ENCODE measurements at regions not wholly inside any gene's neighbourhood (a gene's known extent, or its start where the extent isn't known, plus 50 kb on each side); places are given as distances from the start of the nearest gene placed in this dataset.

DNA sequence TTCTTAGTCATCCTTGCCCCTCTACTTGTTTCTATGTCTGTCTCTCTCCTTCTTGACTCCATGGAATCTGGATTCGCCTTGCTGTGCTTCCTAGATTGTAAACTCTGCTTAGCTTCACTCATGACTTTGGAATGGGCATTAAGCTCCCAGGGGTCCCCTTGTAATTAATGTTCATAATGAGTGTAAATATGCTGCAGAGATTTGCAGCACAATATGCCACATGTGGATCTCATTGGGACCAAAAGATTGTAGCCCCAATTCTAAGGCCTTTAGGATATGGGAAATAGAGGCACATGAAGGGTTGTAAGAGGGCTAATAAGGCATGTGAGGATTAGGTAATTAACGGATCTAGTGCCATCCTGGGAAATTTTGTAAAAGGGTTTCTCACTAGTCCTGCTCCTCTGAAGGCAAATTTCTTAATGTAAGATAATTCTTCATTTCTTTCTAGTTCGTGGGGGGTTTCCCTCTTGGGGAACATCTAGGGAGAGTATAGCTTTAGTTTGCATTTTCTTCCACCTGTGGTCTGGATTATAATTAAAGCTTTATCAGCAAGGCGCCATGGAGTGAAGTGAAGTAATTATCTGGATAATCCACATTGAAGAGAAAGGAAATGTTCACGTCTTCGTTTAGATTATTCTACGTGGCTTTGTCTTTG lies 659.2 kb upstream of the PLXNA2 start:
- intact Hi-C loops (cut with micrococcal nuclease): no loop called here
- H3K4me1 Mint-ChIP-seq: no peaks in the 10 kb centered on the region
- H3K27me3 Mint-ChIP-seq: no peaks in the 10 kb centered on the region
- H3K27ac Mint-ChIP-seq: no peak overlapping the region
- DNase-seq: no peak
- peaks cover 4% of the 10 kb centered on the region for H3K9me3 Mint-ChIP-seq
- H3K36me3 Mint-ChIP-seq (ENCODE audit: low read depth): no peaks in the 10 kb centered on the region
- H3K4me3 Mint-ChIP-seq: no peak overlapping the region

DNA sequence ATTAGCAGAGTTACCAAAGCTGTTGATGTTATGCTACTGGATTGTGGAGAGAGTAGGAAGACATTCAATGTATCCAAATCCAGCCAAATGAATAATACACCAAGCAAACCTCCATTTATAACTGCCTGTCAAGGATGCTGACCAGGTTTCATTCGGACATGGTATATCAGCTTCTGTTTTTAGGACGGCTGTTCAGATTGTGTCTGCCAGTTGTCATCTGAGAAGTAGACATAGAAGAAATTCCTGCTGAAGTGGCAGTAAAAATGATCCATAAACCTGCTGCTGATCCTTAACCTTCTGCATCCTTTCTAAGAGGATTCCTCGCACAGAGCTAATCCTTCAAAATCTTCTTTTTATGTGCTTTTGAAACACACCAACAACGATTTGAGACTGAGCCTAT lies 663.6 kb upstream of the PLXNA2 start:
- H3K9me3 Mint-ChIP-seq: no peaks in the 10 kb centered on the region
- intact Hi-C loops (cut with micrococcal nuclease): no loop called here
- H3K27me3 Mint-ChIP-seq: no peaks in the 10 kb centered on the region
- H3K27ac Mint-ChIP-seq: no peak overlapping the region
- H3K4me3 Mint-ChIP-seq: no peak overlapping the region
- H3K36me3 Mint-ChIP-seq (ENCODE audit: low read depth): no peaks in the 10 kb centered on the region
- H3K4me1 Mint-ChIP-seq: no peaks in the 10 kb centered on the region
- DNase-seq: no peak

DNA sequence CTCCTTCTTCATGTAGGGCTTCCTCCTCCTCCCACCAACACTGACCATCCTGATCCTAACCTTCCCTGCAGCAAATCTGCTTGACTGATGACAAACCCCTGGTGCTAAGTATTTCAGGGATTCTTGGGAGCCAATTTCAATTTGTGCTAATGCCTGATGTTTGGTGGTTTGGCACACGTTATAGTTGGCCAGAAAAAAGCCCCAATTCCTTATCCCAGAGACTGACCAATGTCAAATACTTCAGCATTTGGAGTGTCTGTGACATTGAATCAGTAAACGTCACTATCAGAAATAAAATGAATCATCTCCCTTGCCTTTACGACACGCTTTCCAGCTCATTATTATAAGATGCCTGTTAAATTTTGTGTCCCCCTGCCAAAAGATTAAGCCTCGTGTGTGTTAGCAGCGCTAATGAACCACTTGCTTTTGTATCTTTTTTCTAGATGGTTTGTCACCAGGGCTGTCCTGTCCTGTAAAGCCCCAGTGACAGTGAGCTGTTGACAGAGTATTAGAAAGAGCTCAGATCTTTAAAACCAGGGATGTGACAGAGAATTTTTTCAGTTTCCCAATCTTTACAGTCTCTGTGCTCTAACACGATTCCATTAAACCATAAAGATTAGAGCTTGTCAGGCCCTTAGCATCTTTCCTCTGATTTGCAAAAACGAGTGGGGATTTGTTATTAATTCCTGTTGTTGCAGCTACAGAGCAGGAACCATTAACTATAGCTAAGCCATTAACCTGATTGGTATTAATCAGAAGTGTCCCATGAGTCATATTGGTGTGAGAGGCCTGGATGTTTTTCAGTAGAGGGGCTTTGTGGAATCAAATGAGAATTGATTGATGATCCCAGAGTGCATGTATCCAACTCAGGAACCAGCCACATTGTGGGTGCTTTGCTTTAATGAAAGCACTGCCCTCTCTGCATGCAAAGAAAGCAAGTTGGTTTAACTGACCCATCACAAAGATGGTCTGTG lies 665.1 kb upstream of the PLXNA2 start:
- H3K4me3 Mint-ChIP-seq: no peak overlapping the region
- H3K27ac Mint-ChIP-seq: no peak overlapping the region
- intact Hi-C loops (cut with micrococcal nuclease): no loop called here

DNA sequence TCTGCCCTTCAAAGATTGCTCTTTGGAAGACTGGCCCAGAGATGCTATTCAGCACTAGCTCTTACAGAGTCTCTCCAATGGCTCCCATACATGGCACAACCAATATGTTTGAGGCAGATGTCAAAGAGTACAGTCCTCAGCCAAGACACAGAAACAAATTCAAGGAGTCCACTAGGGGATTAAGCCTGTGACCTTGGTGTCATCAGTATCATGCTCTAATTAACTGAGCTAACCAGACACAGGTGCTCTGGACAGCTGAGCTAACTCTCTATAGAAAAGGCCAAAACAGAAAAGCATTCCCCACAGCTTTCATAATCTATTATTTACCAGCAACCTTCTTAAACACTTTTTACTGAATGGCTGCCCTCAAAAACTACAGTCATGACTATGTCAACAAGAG lies 666.0 kb upstream of the PLXNA2 start:
- intact Hi-C loops (cut with micrococcal nuclease): no loop called here
- H3K27ac Mint-ChIP-seq: no peak overlapping the region
- H3K4me1 Mint-ChIP-seq: no peaks in the 10 kb centered on the region

More for the DNA sequence above, 665.1 kb upstream of the PLXNA2 start:
- no peak for DNase-seq
- Mint-ChIP-seq H3K27me3 (no peaks in the 10 kb centered on the region), H3K9me3 (no peaks in the 10 kb centered on the region), H3K36me3 (ENCODE audit: low read depth) (no peaks in the 10 kb centered on the region), H3K4me1 (no peaks in the 10 kb centered on the region)

DNA sequence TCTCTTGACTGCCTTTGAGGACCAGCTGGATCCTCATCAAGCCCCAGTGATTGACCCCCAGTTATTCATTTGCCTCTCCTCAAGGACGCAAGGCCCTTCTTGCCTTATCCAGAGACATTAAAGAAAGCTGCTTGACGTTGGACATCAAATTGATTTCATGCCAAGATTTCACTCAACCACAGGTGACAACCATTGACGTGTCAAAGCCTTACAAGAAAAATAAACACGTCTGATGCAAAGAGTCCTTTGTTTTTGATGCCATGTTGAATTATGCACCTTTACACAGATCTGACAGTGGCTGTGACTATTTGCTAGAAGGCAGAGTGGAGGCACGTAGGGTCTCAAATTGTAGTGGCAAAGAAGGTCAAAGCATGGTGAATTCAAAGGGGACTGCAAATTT lies 666.2 kb upstream of the CAMK1G start:
- no peak overlapping the region for H3K4me3 Mint-ChIP-seq
- no peaks in the 10 kb centered on the region for H3K27me3 Mint-ChIP-seq
- intact Hi-C loops (cut with micrococcal nuclease): no loop called here
- no peak overlapping the region for H3K27ac Mint-ChIP-seq
- H3K4me1 Mint-ChIP-seq: no peaks in the 10 kb centered on the region
- no peaks in the 10 kb centered on the region for H3K36me3 Mint-ChIP-seq (ENCODE audit: low read depth)
- H3K9me3 Mint-ChIP-seq: no peaks in the 10 kb centered on the region
- no peak for DNase-seq

More for the DNA sequence above, 666.0 kb upstream of the PLXNA2 start:
- Mint-ChIP-seq H3K9me3 (no peaks in the 10 kb centered on the region), H3K36me3 (ENCODE audit: low read depth) (no peaks in the 10 kb centered on the region), H3K27me3 (no peaks in the 10 kb centered on the region), H3K4me3 (no peak overlapping the region)
- no peak for DNase-seq

DNA sequence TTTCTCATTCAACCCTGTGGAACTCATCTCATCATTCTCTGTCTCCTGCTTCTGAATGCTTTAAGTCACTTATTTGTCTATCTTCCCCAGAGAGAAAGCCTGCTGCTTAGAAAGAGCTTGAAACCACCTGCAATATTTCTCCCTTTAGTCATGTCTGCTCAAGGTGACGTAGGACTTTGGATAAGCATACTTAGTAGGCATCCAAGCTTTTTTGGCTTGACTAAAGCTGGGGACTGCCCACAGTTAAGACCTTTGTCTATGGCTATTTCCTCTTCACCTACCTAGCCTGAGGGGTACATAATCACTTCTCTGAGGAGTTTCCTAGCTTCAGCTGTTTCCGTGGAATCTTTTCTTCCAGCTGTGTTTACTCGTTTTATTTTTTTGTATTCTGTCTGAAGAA lies 665.8 kb upstream of the CAMK1G start:
- H3K4me3 Mint-ChIP-seq: no peak overlapping the region
- no peak overlapping the region for H3K27ac Mint-ChIP-seq
- DNase-seq: no peak
- intact Hi-C loops (cut with micrococcal nuclease): no loop called here
- H3K4me1 Mint-ChIP-seq: no peaks in the 10 kb centered on the region
- no peaks in the 10 kb centered on the region for H3K27me3 Mint-ChIP-seq
- no peaks in the 10 kb centered on the region for H3K9me3 Mint-ChIP-seq
- no peaks in the 10 kb centered on the region for H3K36me3 Mint-ChIP-seq (ENCODE audit: low read depth)

DNA sequence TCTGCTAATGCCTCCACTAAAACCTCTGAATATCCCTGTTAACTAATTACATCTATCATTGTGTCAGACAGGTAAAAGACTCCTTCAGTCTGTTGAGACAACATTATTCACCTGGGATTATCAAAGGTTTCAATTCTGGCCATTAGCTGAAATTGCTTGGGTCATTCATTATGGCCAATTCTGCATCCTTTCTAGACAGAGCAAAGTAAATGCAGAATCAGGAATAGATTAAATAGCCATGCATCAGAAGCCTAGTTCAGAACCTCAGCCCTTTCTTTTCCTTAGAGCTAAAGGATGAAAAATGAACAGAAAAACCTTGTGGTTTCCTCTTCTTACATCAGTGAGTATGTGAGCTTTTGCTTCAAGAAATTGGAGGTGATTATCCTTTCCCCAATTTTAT lies 665.4 kb upstream of the CAMK1G start:
- Mint-ChIP-seq H3K9me3 (no peaks in the 10 kb centered on the region), H3K4me1 (no peaks in the 10 kb centered on the region), H3K4me3 (no peak overlapping the region), H3K36me3 (ENCODE audit: low read depth) (no peaks in the 10 kb centered on the region), H3K27me3 (no peaks in the 10 kb centered on the region), H3K27ac (no peak overlapping the region)
- intact Hi-C loops (cut with micrococcal nuclease): no loop called here
- no peak for DNase-seq

DNA sequence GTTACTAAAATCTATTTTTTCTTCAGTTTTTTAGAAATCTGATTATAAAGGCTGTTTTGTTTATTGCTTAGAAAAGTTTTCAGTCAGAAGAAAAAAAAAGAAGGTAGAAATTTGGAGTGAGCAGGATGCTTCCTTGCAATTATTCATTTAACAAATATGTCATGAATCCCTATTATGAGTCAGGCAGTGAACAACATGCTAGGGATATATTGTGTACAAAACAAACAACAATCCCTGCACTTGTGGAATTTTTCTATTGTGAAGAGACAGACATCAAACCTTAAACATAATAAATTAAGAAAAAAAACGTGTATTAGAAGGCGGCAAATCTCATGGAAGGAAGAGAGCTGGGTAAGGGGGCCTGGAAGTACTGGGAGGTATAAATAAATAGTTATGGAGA lies 664.1 kb upstream of the CAMK1G start:
- DNase-seq: no peak
- intact Hi-C loops (cut with micrococcal nuclease): no loop called here

DNA sequence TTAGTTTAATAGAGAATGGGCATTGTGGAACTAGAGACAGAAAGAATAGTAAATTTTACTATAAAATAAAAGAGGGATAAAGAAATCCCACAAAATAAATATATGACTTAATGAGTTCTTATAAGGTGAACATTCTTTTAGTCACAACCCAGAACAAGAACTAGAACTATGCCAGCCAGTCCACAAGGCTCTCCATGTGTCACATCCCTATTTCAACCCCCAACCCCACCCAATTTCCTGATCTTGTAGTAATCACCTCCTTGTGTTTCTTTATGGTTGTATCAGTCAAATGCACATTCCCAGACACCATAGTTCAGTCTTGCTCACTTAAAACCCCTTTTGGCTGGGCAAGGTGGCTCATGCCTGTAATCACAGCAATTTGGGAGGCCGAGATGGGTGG lies 662.3 kb upstream of the CAMK1G start:
- Mint-ChIP-seq H3K4me1 (no peaks in the 10 kb centered on the region), H3K4me3 (no peak overlapping the region), H3K9me3 (no peaks in the 10 kb centered on the region), H3K27me3 (no peaks in the 10 kb centered on the region), H3K36me3 (ENCODE audit: low read depth) (no peaks in the 10 kb centered on the region), H3K27ac (no peak overlapping the region)
- intact Hi-C loops (cut with micrococcal nuclease): no loop called here
- DNase-seq: no peak

More for the DNA sequence above, 664.1 kb upstream of the CAMK1G start:
- Mint-ChIP-seq H3K4me1 (no peaks in the 10 kb centered on the region), H3K27me3 (no peaks in the 10 kb centered on the region), H3K36me3 (ENCODE audit: low read depth) (no peaks in the 10 kb centered on the region), H3K4me3 (no peak overlapping the region), H3K27ac (no peak overlapping the region), H3K9me3 (no peaks in the 10 kb centered on the region)

DNA sequence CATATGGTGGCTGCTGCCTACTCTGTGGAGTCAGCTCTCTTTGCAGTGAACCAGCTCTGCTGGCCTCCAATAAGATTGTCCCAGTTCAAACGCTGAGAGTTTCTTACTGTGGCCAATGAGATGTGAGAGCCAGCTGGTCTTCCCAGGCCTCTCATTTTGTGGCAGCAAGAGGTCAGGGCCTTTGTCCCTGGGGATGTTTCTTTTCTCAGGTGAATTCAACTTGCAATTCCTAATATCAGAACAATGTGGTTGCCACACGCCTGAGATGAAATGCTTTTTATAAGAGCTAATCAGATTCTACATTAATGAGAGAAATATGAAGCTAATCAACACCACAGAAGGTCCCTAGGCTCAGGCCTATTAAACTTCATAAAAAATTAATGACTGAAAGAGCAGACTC lies 660.1 kb upstream of the CAMK1G start:
- Mint-ChIP-seq H3K4me3 (no peak overlapping the region), H3K27me3 (no peaks in the 10 kb centered on the region), H3K4me1 (no peaks in the 10 kb centered on the region), H3K36me3 (ENCODE audit: low read depth) (no peaks in the 10 kb centered on the region), H3K27ac (no peak overlapping the region), H3K9me3 (no peaks in the 10 kb centered on the region)
- intact Hi-C loops (cut with micrococcal nuclease): no loop called here
- no peak for DNase-seq

DNA sequence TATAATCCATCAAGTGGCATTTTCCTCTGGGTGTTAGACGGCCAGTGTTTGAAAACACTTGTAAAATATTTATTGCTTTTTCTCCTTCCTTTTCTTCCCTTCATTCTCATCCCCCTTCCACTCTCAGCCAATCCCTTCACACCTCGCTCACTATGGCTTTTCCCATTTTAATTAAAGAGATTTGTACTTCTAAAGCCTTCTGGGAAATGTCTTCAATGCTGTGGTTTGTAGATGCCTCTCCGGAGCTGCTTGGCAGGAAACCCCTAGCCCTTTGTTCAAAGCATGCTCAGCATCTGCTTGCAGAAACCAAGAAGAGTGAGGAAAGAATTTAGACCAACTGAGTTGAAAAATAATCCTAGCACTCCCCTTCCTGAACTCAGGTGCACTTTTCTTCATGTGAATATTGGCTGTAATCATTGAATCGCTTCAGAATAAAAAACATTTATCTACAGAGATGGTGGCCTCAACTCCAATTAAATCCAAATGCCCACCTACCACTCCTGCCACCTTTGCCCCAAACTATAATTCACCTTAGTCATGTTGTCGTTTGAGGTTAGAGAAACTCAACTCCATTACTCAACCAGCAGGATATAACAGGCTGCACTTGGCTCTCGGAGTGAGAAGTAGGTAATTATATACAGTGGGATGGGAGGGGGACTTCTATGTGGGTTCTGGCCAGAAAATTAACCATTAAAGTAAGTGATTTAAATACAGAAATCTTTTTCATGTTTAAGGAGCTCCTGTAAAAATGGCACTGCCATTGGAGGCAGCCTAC lies 659.4 kb upstream of the CAMK1G start:
- H3K36me3 Mint-ChIP-seq (ENCODE audit: low read depth): no peaks in the 10 kb centered on the region
- no peak for DNase-seq
- no peak overlapping the region for H3K27ac Mint-ChIP-seq
- H3K4me3 Mint-ChIP-seq: no peak overlapping the region
- H3K9me3 Mint-ChIP-seq: no peaks in the 10 kb centered on the region
- intact Hi-C loops (cut with micrococcal nuclease): no loop called here
- H3K4me1 Mint-ChIP-seq: no peaks in the 10 kb centered on the region
- no peaks in the 10 kb centered on the region for H3K27me3 Mint-ChIP-seq

DNA sequence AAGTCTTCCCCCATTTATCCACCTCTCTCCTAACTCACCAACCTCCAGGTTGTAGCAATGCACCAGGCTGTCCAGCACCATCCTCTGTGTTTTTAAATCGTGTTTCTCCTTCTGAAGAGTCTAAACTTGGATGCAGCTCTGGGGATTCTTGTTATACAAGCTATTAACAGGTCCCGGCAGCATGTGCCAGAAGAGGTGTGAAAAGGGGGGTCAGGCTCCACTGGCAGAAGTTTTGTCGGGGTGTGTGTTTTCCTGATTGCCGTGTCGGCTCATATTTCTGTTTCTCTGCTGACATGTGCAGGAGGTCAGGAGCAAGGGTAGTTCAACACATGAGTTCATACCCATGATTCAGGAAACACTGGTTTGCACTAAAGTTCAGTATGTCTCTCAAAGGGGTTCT lies 658.6 kb upstream of the CAMK1G start:
- Mint-ChIP-seq H3K27ac (no peak overlapping the region), H3K9me3 (no peaks in the 10 kb centered on the region)
- intact Hi-C loops (cut with micrococcal nuclease): no loop called here

DNA sequence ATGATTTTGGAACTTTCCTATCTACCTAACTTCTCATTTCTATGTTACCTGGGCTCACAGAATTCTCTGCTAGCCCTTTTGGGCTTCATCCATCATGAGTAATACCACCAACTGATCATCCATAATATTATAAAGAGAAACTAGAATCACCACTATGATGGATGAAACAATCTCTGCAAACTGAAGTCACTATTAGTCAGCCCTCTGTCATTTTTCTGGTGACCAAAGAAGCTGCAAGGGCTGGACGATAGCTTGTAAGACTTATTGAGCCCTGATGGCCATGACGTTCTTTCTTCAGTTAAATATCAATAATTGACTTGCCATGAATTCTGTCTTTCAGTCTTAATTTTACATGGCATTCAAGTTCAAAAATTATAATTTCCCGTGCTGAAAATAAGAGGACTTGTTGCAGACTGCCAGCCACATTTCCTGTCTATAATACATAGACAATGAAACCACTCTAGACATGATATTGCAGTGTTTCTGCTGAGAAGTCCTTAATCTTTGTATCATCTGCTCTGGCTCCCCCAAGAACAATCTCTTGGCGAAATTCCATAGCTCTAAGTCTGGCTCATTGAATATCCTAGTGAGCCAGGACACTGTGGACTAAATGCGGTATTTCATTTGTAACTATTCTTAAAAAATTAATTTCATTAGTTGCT lies 655.0 kb upstream of the CAMK1G start:
- no peak overlapping the region for H3K4me3 Mint-ChIP-seq
- H3K4me1 Mint-ChIP-seq: no peaks in the 10 kb centered on the region
- no peaks in the 10 kb centered on the region for H3K36me3 Mint-ChIP-seq (ENCODE audit: low read depth)
- H3K27ac Mint-ChIP-seq: no peak overlapping the region
- DNase-seq: no peak
- intact Hi-C loops (cut with micrococcal nuclease): no loop called here
- no peaks in the 10 kb centered on the region for H3K9me3 Mint-ChIP-seq
- H3K27me3 Mint-ChIP-seq: peaks cover 3% of the 10 kb centered on the region

More for the DNA sequence above, 658.6 kb upstream of the CAMK1G start:
- H3K4me3 Mint-ChIP-seq: no peak overlapping the region
- DNase-seq: no peak
- H3K36me3 Mint-ChIP-seq (ENCODE audit: low read depth): no peaks in the 10 kb centered on the region
- H3K27me3 Mint-ChIP-seq: no peaks in the 10 kb centered on the region
- no peaks in the 10 kb centered on the region for H3K4me1 Mint-ChIP-seq

Measured in activated CD4-positive, alpha-beta T cell treated with anti-CD3 and anti-CD28 coated beads, Interleukin-2, amount 10 ng/mL, durations not matched to agents 24 days and 14 days (primary cell).